GM18511 (cell line): ENCODE measurements at regions not wholly inside any gene's neighbourhood (a gene's known extent, or its start where the extent isn't known, plus 50 kb on each side); places are given as distances from the start of the nearest gene placed in this dataset.

Source experiments
- ATAC-seq: cut with Tn5 transposase; IDR thresholded peaks from one replicate; pipeline ENCODE4 v1.9.1; 2021; ENCODE audit warnings: mild to moderate bottlenecking, moderate library complexity; ENCODE audit not compliant: unreplicated experiment

GRCh38 chr18:24771300-24771699 is 310.9 kb downstream of the HRH4 start:
- ATAC-seq: no peak

GRCh38 chr18:24773101-24773500 is 312.7 kb downstream of the HRH4 start:
- no peak for ATAC-seq

- no peak for ATAC-seq
These were observed 315.6 kb downstream of the HRH4 start for GRCh38 chr18:24776019-24776418.

- no peak for ATAC-seq
These were observed 318.5 kb downstream of the HRH4 start for GRCh38 chr18:24778810-24779418.

- ATAC-seq: no peak
These were observed 322.1 kb downstream of the HRH4 start for GRCh38 chr18:24782566-24782965.

GRCh38 chr18:24785019-24785418 is 324.6 kb downstream of the HRH4 start:
- no peak for ATAC-seq

- ATAC-seq: no peak
These were observed 325.6 kb downstream of the HRH4 start for GRCh38 chr18:24786027-24786426.

- ATAC-seq: no peak
These were observed 329.9 kb downstream of the HRH4 start for GRCh38 chr18:24790347-24790746.

GRCh38 chr18:24791751-24792545 is 331.5 kb downstream of the HRH4 start:
- ATAC-seq: no peak

GRCh38 chr18:24793742-24794141 is 333.3 kb downstream of the HRH4 start:
- no peak for ATAC-seq

GRCh38 chr18:24795129-24795528 is 334.7 kb downstream of the HRH4 start:
- no peak for ATAC-seq

- ATAC-seq: no peak
These were observed 337.5 kb downstream of the HRH4 start for GRCh38 chr18:24797981-24798380.

GRCh38 chr18:24799176-24799575 is 338.7 kb downstream of the HRH4 start:
- no peak for ATAC-seq

GRCh38 chr18:24799720-24800119 is 339.3 kb downstream of the HRH4 start:
- no peak for ATAC-seq

- ATAC-seq: no peak
These were observed 340.6 kb downstream of the HRH4 start for GRCh38 chr18:24801001-24801400.

GRCh38 chr18:24802456-24802855 is 342.0 kb downstream of the HRH4 start:
- ATAC-seq: no peak

GRCh38 chr18:24805156-24805555 is 344.7 kb downstream of the HRH4 start:
- ATAC-seq: no peak

GRCh38 chr18:24809173-24809950 is 348.9 kb downstream of the HRH4 start:
- no peak for ATAC-seq

- ATAC-seq: no peak
These were observed 350.3 kb downstream of the HRH4 start for GRCh38 chr18:24810561-24811305.

- no peak for ATAC-seq
These were observed 351.7 kb downstream of the HRH4 start for GRCh38 chr18:24811950-24812681.
